Skeletal muscle satellite cell (primary cell): ENCODE measurements at regions not wholly inside any gene's neighbourhood (a gene's known extent, or its start where the extent isn't known, plus 50 kb on each side); places are given as distances from the start of the nearest gene placed in this dataset.
A peak's percentile ranks its signal among the peaks of the same experiment; 100 is the strongest.

Experiments used
- H3K27me3 ChIP-seq: 2 replicates; pipeline ENCODE4 v1.7.0; 2013; ENCODE audit warnings: low read length; ENCODE audit not compliant: control insufficient read depth, insufficient read depth
- H3K36me3 ChIP-seq: 2 replicates; pipeline ENCODE4 v1.7.0; 2013; ENCODE audit warnings: mild to moderate bottlenecking, control low read depth, low read length; ENCODE audit not compliant: insufficient read depth
- H3K4me1 ChIP-seq: 2 replicates; pipeline ENCODE4 v1.7.0; 2013; ENCODE audit warnings: low read length; ENCODE audit not compliant: control insufficient read depth, insufficient read depth
- H3K4me2 ChIP-seq: 2 replicates; pipeline ENCODE4 v1.7.0; 2013; ENCODE audit warnings: mild to moderate bottlenecking, low read length
- H3K4me3 ChIP-seq: 2 replicates; pipeline ENCODE4 v1.7.0; 2013; ENCODE audit warnings: low read length
- H3K9ac ChIP-seq: 2 replicates; pipeline ENCODE4 v1.7.0; 2013; ENCODE audit warnings: mild to moderate bottlenecking, low read depth, low read length, moderate library complexity
- H3K9me3 ChIP-seq: replicated peaks from 2 replicates; pipeline ENCODE4 v1.7.0; 2013; ENCODE audit warnings: mild to moderate bottlenecking, control low read depth, low read length

GRCh38 chr16:54347961-54348360, 61.4 kb upstream of the IRX3 start:
- Histone ChIP-seq H3K4me1 (peaks cover 4% of the 10 kb centered on the region), H3K27me3 (no peaks in the 10 kb centered on the region), H3K9ac (no peak overlapping the region), H3K9me3 (no peaks in the 10 kb centered on the region), H3K4me3 (no peak overlapping the region), H3K4me2 (no peak overlapping the region), H3K36me3 (no peaks in the 10 kb centered on the region)

- no peak overlapping the region for H3K4me2 ChIP-seq
- no peaks in the 10 kb centered on the region for H3K9me3 ChIP-seq
- H3K27me3 ChIP-seq = no peaks in the 10 kb centered on the region
- H3K9ac ChIP-seq = no peak overlapping the region
- H3K4me1 ChIP-seq = peaks cover 17% of the 10 kb centered on the region
- no peak overlapping the region for H3K4me3 ChIP-seq
- H3K36me3 ChIP-seq = no peaks in the 10 kb centered on the region
Observed at GRCh38 chr16:54346041-54346440, 59.5 kb upstream of the IRX3 start.

- H3K4me2 ChIP-seq = no peak overlapping the region
Observed at GRCh38 chr16:54344646-54345630, 58.4 kb upstream of the IRX3 start.

GRCh38 chr16:54342966-54343365, 56.4 kb upstream of the IRX3 start:
- no peaks in the 10 kb centered on the region for H3K9me3 ChIP-seq
- peaks cover 17% of the 10 kb centered on the region for H3K4me1 ChIP-seq
- peak overlapping the region; percentile 72 for H3K9ac ChIP-seq
- H3K4me2 ChIP-seq = peak overlapping the region; percentile 60
- H3K36me3 ChIP-seq = no peaks in the 10 kb centered on the region
- H3K4me3 ChIP-seq = peak overlapping the region; percentile 37
- no peaks in the 10 kb centered on the region for H3K27me3 ChIP-seq

More at GRCh38 chr16:54344646-54345630, 58.4 kb upstream of the IRX3 start:
- Histone ChIP-seq H3K9me3 (no peaks in the 10 kb centered on the region), H3K4me3 (no peak overlapping the region), H3K36me3 (no peaks in the 10 kb centered on the region), H3K27me3 (no peaks in the 10 kb centered on the region), H3K4me1 (peaks cover 17% of the 10 kb centered on the region), H3K9ac (no peak overlapping the region)

GRCh38 chr16:54341892-54342776, 55.5 kb upstream of the IRX3 start:
- H3K4me2 ChIP-seq = peak overlapping the region; percentile 60
- H3K4me1 ChIP-seq = peaks cover 17% of the 10 kb centered on the region
- H3K9ac ChIP-seq = peak overlapping the region; percentile 72
- H3K36me3 ChIP-seq = no peaks in the 10 kb centered on the region
- H3K4me3 ChIP-seq = peak overlapping the region; percentile 37
- H3K27me3 ChIP-seq = no peaks in the 10 kb centered on the region
- H3K9me3 ChIP-seq = no peaks in the 10 kb centered on the region

GRCh38 chr16:54340531-54340930, 53.9 kb upstream of the IRX3 start:
- H3K9me3 ChIP-seq = no peaks in the 10 kb centered on the region
- no peak overlapping the region for H3K4me3 ChIP-seq
- H3K4me2 ChIP-seq = no peak overlapping the region
- peaks cover 17% of the 10 kb centered on the region for H3K4me1 ChIP-seq
- H3K36me3 ChIP-seq = no peaks in the 10 kb centered on the region
- no peak overlapping the region for H3K9ac ChIP-seq
- no peaks in the 10 kb centered on the region for H3K27me3 ChIP-seq

- no peak overlapping the region for H3K4me2 ChIP-seq
- no peak overlapping the region for H3K9ac ChIP-seq
- no peaks in the 10 kb centered on the region for H3K27me3 ChIP-seq
- H3K4me1 ChIP-seq = peaks cover under 1% of the 10 kb centered on the region
- no peak overlapping the region for H3K4me3 ChIP-seq
- H3K36me3 ChIP-seq = no peaks in the 10 kb centered on the region
- no peaks in the 10 kb centered on the region for H3K9me3 ChIP-seq
Observed at GRCh38 chr16:54336631-54337204, 50.1 kb upstream of the IRX3 start.
